ENCODE measurements at regions not wholly inside any gene's neighbourhood (a gene's known extent, or its start where the extent isn't known, plus 50 kb on each side); places are given as distances from the start of the nearest gene placed in this dataset.

GRCh38 chr7:51647486-51647885, 330.9 kb upstream of the COBL start:
- TF ChIP-seq, protein P1, sequence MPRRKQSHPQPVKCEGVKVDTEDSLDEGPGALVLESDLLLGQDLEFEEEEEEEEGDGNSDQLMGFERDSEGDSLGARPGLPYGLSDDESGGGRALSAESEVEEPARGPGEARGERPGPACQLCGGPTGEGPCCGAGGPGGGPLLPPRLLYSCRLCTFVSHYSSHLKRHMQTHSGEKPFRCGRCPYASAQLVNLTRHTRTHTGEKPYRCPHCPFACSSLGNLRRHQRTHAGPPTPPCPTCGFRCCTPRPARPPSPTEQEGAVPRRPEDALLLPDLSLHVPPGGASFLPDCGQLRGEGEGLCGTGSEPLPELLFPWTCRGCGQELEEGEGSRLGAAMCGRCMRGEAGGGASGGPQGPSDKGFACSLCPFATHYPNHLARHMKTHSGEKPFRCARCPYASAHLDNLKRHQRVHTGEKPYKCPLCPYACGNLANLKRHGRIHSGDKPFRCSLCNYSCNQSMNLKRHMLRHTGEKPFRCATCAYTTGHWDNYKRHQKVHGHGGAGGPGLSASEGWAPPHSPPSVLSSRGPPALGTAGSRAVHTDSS (tag by site-specific recombination; IDR thresholded peaks at IDR 0.05) = 0 out of 2 replicates have a peak, but pooled peaks have one; percentile 33
- peak; percentile 53 for TF ChIP-seq GLIS1 (tag by site-specific recombination; IDR thresholded peaks at IDR 0.05)
- peak; percentile 38; the same call in 1 of the 2 replicates for TF ChIP-seq EGR2 (tag by site-specific recombination; IDR thresholded peaks at IDR 0.05; ENCODE audit: low read depth)
- TF ChIP-seq ZNF639 (tag by site-specific recombination; IDR thresholded peaks at IDR 0.05) = no peak
- peak; percentile 83 for TF ChIP-seq ZFHX2 (tag by site-specific recombination; conservative IDR thresholded peaks at IDR 0.05)
- Histone ChIP-seq H3K4me3 (ENCODE audit: low read depth, low read length) (no peak overlapping the region), H3K9me3 (ENCODE audit: control insufficient read depth, insufficient read depth, low read depth, low read length) (no peaks in the 10 kb centered on the region), H3K27ac (ENCODE audit: extremely low read depth, low read depth, low read length) (no peak overlapping the region; the same call in 1 of the 2 replicates), H3K36me3 (ENCODE audit: control insufficient read depth in 2 of 2, insufficient read depth in 1 of 2, low read length in 2 of 2) (no peaks in the 10 kb centered on the region), H3K4me1 (ENCODE audit: control insufficient read depth, insufficient read depth, low read length) (peaks cover 15% of the 10 kb centered on the region)
- CTCF ChIA-PET = interaction anchor here (1.4 kb wide), 1 partner anchor 9 kb away, joined by 5 read pairs; no protein-coding TSS in a partner anchor
- POLR2A ChIA-PET = no interaction called here

DNA sequence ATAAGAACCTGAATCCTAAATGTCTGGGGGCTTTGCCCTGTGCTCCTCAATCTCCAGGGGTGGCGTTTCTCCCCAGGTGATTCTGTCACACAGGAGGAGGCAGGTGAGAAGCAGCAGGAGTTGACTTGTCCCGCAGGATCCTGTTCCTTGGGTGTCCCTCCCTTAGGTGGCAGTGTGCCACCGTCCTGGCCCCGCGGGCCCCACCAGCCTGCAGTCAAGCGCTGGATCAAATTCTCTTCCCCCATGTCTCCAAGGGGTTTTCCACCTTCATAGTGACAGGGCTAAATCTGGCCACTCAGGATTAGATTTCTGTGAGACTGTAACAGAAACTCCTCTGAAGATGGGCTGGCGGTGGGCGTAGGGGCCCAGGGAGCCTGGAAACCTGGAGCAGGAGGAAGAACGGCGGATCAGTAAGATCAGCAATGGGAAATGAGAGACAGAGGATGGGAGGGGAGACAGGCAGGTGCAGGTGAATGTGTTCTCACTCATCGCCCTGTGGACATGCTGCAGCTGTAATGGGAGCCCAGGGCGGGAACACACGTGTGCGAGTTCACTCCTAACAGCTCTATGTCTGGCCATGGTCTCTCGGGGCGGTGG, 329.2 kb upstream of the COBL start:
- Histone ChIP-seq H3K27ac (ENCODE audit: extremely low read depth, low read depth, low read length) (no peak overlapping the region), H3K4me1 (ENCODE audit: control insufficient read depth, insufficient read depth, low read length) (peaks cover 15% of the 10 kb centered on the region), H3K4me3 (ENCODE audit: low read depth, low read length) (no peak overlapping the region), H3K36me3 (ENCODE audit: control insufficient read depth in 2 of 2, insufficient read depth in 1 of 2, low read length in 2 of 2) (no peaks in the 10 kb centered on the region), H3K9me3 (ENCODE audit: control insufficient read depth, insufficient read depth, low read depth, low read length) (no peaks in the 10 kb centered on the region)
- ChIA-PET POLR2A (no interaction called here), CTCF (no interaction called here)
- no peak for TF ChIP-seq ZNF391 (tag by site-specific recombination; IDR thresholded peaks at IDR 0.05; ENCODE audit: borderline replicate concordance, low read depth)
- no peak for TF ChIP-seq OSR2 (tag by site-specific recombination; IDR thresholded peaks at IDR 0.05)
- no peak for TF ChIP-seq ZNF791 (tag by site-specific recombination; IDR thresholded peaks at IDR 0.05)
- TF ChIP-seq ZFP69B (tag by site-specific recombination; IDR thresholded peaks at IDR 0.05) = peak; percentile 58; the same call in 1 of the 2 replicates
- TF ChIP-seq ZNF24 (tag by site-specific recombination; IDR thresholded peaks at IDR 0.05) = no peak
- no peak for TF ChIP-seq FEZF1 (tag by site-specific recombination; IDR thresholded peaks at IDR 0.05)

DNA sequence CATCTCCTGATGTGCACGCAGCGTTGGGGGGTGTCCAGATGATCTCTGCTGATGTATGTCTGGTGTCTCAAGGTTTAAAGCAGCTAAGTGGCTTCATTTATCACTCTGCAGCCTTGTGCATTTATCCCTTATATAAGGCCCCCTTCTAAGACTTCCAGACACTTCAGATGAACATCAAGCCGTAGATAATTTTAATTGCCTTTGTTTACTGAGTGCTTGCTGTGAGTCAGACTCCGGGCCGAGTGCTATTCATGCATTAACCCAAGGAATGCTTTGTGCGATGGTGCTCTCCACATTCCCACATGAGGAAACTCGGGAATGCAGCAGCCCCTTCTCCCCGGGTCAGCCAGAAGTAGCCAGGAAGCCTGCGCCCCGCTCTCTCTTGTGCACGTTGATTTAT, 328.6 kb upstream of the COBL start:
- ChIA-PET POLR2A (no interaction called here), CTCF (no interaction called here)
- H3K4me3 ChIP-seq (ENCODE audit: low read depth, low read length) = no peak overlapping the region
- H3K36me3 ChIP-seq (ENCODE audit: control insufficient read depth in 2 of 2, insufficient read depth in 1 of 2, low read length in 2 of 2) = no peaks in the 10 kb centered on the region
- no peak overlapping the region for H3K27ac ChIP-seq (ENCODE audit: extremely low read depth, low read depth, low read length)
- H3K4me1 ChIP-seq (ENCODE audit: control insufficient read depth, insufficient read depth, low read length) = peaks cover 20% of the 10 kb centered on the region
- TF ChIP-seq ZNF837 (tag by site-specific recombination; IDR thresholded peaks at IDR 0.05) (no peak), ZNF792 (tag by site-specific recombination; IDR thresholded peaks at IDR 0.05) (no peak), PRDM1 (tag by site-specific recombination; IDR thresholded peaks at IDR 0.05) (no peak), FEZF1 (tag by site-specific recombination; IDR thresholded peaks at IDR 0.05) (peak; percentile 62; the same call in 1 of the 2 replicates), ZBTB17 (tag by site-specific recombination; IDR thresholded peaks at IDR 0.05) (no peak), GLIS1 (tag by site-specific recombination; IDR thresholded peaks at IDR 0.05) (peak; percentile 34)
- TF ChIP-seq, protein P2, sequence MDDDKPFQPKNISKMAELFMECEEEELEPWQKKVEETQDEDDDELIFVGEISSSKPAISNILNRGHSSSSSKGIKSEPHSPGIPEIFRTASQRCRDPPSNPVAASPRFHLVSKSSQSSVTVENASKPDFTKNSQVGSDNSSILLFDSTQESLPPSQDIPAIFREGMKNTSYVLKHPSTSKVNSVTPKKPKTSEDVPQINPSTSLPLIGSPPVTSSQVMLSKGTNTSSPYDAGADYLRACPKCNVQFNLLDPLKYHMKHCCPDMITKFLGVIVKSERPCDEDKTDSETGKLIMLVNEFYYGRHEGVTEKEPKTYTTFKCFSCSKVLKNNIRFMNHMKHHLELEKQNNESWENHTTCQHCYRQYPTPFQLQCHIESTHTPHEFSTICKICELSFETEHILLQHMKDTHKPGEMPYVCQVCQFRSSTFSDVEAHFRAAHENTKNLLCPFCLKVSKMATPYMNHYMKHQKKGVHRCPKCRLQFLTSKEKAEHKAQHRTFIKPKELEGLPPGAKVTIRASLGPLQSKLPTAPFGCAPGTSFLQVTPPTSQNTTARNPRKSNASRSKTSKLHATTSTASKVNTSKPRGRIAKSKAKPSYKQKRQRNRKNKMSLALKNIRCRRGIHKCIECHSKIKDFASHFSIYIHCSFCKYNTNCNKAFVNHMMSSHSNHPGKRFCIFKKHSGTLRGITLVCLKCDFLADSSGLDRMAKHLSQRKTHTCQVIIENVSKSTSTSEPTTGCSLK (tag by site-specific recombination; IDR thresholded peaks at IDR 0.05) = no peak
- H3K9me3 ChIP-seq (ENCODE audit: control insufficient read depth, insufficient read depth, low read depth, low read length) = no peaks in the 10 kb centered on the region

Data from HEK293 (cell line).